ENCODE measurements at regions not wholly inside any gene's neighbourhood (a gene's known extent, or its start where the extent isn't known, plus 50 kb on each side); places are given as distances from the start of the nearest gene placed in this dataset.
A peak's percentile ranks its signal among the peaks of the same experiment; 100 is the strongest.

GRCh38 chr5:36414869-36415282 is 113.2 kb upstream of the RANBP3L start:
- TF ChIP-seq, protein P1, sequence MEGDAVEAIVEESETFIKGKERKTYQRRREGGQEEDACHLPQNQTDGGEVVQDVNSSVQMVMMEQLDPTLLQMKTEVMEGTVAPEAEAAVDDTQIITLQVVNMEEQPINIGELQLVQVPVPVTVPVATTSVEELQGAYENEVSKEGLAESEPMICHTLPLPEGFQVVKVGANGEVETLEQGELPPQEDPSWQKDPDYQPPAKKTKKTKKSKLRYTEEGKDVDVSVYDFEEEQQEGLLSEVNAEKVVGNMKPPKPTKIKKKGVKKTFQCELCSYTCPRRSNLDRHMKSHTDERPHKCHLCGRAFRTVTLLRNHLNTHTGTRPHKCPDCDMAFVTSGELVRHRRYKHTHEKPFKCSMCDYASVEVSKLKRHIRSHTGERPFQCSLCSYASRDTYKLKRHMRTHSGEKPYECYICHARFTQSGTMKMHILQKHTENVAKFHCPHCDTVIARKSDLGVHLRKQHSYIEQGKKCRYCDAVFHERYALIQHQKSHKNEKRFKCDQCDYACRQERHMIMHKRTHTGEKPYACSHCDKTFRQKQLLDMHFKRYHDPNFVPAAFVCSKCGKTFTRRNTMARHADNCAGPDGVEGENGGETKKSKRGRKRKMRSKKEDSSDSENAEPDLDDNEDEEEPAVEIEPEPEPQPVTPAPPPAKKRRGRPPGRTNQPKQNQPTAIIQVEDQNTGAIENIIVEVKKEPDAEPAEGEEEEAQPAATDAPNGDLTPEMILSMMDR (IDR thresholded peaks at IDR 0.05; ENCODE audit: low read depth, low read length): no peak
- no peak for TF ChIP-seq POLR2A (IDR thresholded peaks at IDR 0.05; ENCODE audit: extremely low read depth, insufficient read length)
- no peak for TF ChIP-seq MAX (IDR thresholded peaks at IDR 0.05; ENCODE audit: low read depth, low read length)
- TF ChIP-seq MYC (IDR thresholded peaks at IDR 0.05; ENCODE audit: low read depth, low read length): 0 out of 2 replicates have a peak, but pooled peaks have one; percentile 39
